ELR (cell line): ENCODE measurements at regions not wholly inside any gene's neighbourhood (a gene's known extent, or its start where the extent isn't known, plus 50 kb on each side); places are given as distances from the start of the nearest gene placed in this dataset.

Experiments
- DNase-seq: peaks from one replicate; pipeline ENCODE4 v3.0.0-alpha.2; 2015; ENCODE audit warnings: low read depth

- peak; percentile 54 for DNase-seq
These were observed 290.3 kb downstream of the NSG2 start for GRCh38 chr5:174335682-174336364.

GRCh38 chr5:174336479-174336878 lies 291.0 kb downstream of the NSG2 start:
- DNase-seq, result no peak

DNA sequence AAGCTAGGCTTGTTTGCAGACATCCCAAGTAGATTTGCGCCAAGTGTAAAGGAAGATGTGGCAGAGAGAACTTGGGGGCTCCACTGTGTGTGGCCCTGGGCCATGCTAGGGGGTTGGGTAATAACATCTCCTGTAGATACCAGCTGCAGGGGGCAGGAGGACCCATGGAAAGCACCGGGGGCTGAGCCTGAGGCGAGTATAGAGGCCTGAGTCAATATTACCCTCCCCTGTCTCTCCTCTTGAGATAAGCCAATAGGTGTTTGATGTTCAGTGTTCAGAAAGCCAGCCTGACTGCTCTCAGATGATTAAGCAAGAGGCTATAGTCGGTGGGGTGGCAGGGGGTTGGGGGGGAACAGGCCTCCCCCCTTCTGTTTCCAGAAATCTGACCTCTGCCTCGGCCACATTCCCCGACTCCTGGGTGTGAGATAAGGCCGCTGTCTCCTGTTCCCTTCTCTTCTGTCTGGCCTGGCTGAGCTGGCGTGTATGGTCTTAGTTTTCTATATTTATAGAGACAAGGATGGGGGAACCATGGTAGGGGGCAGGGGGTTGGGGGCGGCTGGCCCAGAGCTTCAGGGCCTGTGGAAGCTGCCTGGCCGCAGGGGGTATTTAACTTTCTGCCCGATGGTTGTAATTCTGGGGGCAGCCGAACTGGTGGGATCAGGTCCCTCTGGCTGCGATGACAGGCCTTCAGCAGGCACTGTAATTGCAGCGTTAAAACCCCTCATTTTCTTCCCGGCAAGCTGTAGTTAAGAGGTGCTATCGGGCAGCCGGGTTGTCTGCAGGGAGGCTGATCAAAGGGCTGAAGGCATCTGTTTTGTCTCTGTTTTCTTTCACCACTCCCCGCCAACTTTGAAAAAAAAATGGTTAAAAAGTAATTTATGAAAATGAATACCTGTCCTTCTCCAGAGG lies 292.0 kb downstream of the NSG2 start:
- DNase-seq, result no peak

- no peak for DNase-seq
These were observed 292.9 kb downstream of the NSG2 start for GRCh38 chr5:174338185-174339010.

DNA sequence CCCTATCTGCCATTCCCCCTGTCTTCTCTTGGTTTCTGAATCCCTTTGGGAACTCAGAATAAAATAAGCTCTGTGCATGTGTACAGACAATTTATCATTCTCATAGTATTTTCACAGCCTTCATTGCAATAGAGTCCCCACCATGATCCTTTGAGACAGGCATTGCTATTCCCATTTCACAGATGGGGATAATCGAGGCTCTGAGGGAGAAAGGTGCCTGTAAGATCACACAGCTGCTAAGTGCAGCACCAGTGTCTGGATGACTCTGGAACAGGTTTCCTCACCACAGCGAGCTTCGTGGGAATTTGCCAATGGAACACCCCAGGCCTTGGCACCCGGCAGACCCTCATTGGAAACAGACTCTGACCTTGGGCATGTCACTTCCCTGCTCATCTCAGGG lies 293.6 kb downstream of the NSG2 start:
- no peak for DNase-seq

DNA sequence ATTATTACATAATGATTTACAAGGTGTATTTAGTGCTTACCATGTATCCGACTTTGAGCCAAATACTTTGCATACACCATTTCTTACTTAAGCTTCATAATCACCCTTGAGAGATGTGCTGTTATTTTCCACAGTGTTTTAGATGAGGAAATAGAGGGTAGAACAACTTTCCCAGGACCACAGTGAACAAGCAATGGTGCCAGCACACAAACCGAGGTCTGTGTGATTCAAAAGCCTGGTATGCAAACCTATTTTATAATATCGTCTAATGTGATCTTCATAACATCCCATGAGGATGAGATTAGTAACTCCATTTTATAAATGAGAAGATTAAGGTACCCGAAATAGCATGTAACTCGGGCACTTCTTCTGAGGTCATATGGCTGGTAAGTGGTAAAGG lies 294.7 kb downstream of the NSG2 start:
- DNase-seq, result no peak

- DNase-seq, result no peak
These were observed 297.2 kb downstream of the NSG2 start for GRCh38 chr5:174342696-174343095.

- DNase-seq, result no peak
These were observed 298.3 kb downstream of the NSG2 start for GRCh38 chr5:174343826-174344225.

- DNase-seq, result no peak
These were observed 298.8 kb downstream of the NSG2 start for GRCh38 chr5:174344335-174344734.

GRCh38 chr5:174347183-174347582 lies 301.7 kb downstream of the NSG2 start:
- no peak for DNase-seq

- no peak for DNase-seq
These were observed 302.9 kb downstream of the NSG2 start for GRCh38 chr5:174348311-174348981.

DNA sequence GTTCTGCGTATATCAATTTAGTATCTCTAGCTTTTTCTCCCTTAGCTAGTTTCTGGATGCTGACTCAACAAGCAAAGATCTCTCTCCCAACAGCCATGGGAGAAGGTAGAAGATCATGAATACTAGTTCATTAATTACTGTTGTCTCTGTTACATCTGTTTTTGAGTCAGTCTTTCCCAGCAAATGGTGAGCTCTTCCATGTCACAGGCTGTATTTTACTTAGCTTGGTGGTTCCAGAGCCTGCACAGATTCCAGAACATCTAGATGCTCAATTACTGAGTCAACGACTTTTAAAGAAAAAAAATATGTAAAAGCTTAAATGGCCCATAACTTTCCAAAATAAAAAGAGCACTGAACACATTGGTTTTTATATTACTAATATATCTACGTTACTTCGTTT lies 307.2 kb downstream of the NSG2 start:
- no peak for DNase-seq

GRCh38 chr5:174354571-174354970 lies 309.1 kb downstream of the NSG2 start:
- no peak for DNase-seq

DNA sequence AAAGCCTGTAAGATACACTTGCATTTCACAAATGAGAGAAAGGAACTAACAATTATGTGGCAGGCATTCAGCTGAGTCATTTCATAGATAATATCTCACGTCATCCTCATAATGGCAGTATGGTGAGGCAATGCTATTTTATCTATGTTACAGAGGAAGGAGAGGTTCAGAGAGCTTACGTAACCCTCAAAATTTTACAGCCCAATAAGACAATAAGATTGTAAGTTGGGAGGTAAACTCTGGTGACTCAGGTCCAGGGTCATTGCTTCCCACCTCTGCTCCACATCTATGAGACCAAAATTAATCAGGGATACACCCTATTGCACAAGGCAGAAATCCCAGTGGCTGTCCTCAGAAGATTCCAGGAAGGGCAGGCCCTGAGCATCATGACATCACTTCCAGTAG lies 309.7 kb downstream of the NSG2 start:
- DNase-seq, result peak; percentile 81

DNA sequence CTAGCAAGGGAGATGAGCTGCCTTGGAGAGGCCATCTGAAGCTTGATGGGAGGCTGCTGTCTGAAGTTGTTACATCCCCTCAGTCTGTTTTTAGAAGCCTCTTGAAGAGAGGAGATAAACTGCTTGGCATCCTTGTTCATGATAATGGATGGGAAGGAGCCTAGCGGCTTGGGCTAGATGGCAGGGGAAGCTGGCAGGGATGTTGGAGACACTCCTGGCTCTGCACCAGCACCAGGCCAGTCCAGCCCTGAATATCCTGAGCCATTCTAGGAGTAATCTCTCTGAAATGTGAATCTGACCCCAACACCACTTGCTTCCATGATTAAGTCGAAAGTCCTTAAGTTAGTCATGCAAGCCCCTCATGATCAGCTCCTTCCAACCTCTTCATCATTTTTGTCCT lies 310.5 kb downstream of the NSG2 start:
- DNase-seq, result no peak

DNA sequence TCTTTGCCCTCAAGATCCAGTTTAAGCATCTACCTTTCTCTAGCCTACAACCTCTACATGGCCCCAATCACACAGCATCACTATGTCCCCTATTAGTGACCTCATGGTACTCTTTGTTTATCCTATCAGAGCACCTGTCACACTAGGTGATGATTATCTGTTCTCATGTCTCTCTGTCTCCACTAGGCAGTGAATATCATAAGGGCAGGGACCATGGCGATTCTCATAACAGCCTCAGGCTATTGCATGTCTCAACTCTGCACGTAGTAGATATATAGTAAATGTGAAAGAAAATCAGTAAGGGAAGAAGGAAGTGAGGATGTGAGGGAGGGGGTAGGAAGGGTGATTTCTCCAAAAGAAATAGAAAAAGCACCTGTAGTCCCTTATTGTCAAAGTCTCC lies 311.0 kb downstream of the NSG2 start:
- DNase-seq, result no peak

DNA sequence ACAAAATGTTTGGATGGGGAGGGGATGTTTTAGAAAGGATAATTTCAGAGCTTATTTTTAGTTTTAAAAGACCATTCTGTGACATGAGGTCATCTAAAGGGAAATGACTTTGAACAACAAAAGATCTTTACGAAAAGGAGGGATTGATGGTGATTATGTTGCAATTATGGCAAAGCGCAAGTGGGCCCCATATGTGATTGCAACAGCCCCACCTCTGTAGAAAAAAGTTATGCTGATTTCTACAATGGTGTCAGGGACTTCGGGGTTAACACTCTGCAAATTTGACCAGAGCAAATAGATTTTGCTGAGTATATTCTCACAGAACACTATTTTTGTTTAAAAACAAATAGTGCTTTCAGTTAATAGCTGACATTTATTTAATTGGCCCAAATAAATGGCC lies 312.8 kb downstream of the NSG2 start:
- DNase-seq, result no peak

DNA sequence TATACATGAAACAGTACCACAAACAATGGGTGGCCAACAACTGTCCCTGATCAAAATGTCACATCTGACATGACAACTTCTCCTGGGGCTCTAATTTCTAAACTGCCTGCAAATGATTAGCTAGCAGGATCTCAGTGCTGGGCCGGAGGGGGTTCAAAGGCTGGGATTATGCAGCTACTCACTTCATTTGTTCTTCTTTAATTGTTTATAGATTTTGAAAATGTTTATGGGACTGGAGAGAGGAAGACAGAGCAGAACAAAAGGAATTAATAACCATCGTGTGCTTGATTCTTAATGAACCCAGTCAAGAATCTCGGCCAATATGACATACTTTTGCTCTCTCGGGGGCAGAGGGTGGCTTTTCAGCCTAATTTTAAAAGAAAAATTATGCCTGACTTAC lies 313.6 kb downstream of the NSG2 start:
- no peak for DNase-seq

- DNase-seq, result no peak
These were observed 317.0 kb downstream of the NSG2 start for GRCh38 chr5:174362514-174362913.

GRCh38 chr5:174363934-174364333 lies 318.4 kb downstream of the NSG2 start:
- no peak for DNase-seq

- DNase-seq, result no peak
These were observed 319.2 kb downstream of the NSG2 start for GRCh38 chr5:174364676-174365075.

DNA sequence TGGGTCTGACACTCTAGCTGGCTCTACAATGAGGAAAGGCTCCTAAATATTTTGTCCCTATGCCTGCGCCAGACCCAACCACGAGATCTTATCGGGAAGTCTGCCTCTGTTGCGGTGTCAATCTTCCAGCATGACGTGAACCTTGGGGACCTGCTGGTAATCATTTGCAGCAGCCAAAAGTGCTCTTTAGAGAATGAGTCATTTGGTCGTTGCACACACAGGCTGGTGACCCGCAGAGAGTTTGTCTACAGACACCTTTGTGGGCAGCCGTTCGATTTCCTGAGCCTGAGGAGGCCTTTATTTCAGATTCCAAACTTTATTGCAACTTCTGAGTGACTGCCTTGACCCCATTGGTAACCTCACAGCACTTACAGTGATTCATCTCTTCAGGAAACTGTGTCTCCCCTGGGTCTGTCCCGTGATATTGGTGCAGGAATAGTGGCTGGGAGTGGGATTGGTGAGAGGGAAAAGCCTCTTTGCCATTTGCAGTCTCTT lies 326.1 kb downstream of the NSG2 start:
- peak; percentile 65 for DNase-seq
